ENCODE measurements at regions not wholly inside any gene's neighbourhood (a gene's known extent, or its start where the extent isn't known, plus 50 kb on each side); places are given as distances from the start of the nearest gene placed in this dataset.

DNA sequence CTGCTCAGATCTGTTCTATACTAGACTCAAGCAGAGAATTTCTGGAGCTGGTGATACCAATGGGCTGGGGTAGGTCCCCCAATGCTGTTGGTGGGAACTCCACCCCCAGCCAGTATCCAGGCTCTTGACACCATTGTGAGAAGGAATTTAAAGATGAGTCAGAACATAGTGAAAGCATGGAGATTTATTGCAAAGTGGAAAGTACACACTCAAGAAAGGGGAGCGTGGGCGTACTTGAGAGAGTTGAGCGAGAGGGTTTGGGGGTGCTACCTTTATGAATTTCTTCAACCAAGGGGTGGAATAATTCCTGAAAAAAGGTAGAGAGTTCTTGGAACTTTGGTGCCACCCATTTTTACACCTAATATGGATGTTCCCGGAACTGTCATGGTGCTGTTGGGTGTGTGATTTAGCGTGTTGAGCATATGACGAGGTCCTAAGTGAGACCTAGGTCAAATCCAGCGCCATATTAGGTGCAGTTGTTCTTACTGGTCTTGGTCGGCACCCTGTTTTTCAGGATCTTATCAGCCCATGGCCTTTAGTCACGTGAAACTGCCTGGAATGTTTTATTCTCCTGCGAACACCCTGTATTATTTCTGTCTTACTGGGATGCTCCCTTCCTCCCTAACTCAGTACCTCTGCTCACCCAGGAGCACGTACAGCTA lies 122.0 kb upstream of the AHR start:
- TF ChIP-seq, protein P1, sequence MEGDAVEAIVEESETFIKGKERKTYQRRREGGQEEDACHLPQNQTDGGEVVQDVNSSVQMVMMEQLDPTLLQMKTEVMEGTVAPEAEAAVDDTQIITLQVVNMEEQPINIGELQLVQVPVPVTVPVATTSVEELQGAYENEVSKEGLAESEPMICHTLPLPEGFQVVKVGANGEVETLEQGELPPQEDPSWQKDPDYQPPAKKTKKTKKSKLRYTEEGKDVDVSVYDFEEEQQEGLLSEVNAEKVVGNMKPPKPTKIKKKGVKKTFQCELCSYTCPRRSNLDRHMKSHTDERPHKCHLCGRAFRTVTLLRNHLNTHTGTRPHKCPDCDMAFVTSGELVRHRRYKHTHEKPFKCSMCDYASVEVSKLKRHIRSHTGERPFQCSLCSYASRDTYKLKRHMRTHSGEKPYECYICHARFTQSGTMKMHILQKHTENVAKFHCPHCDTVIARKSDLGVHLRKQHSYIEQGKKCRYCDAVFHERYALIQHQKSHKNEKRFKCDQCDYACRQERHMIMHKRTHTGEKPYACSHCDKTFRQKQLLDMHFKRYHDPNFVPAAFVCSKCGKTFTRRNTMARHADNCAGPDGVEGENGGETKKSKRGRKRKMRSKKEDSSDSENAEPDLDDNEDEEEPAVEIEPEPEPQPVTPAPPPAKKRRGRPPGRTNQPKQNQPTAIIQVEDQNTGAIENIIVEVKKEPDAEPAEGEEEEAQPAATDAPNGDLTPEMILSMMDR (IDR thresholded peaks at IDR 0.05): no peak
- no peak for TF ChIP-seq POLR2A (IDR thresholded peaks at IDR 0.05)

Data from uterus (tissue), 2 donors.